Endothelial cell of umbilical vein (primary cell): ENCODE measurements at regions not wholly inside any gene's neighbourhood (a gene's known extent, or its start where the extent isn't known, plus 50 kb on each side); places are given as distances from the start of the nearest gene placed in this dataset.

Experiments
- BruUV-seq: library from RNA; stranded (reverse); fragments of 400-500 nt; replicated peaks from 2 replicates; lab custom pipeline; 2021; lab: Mats Ljungman, UMichigan
- CTCF ChIA-PET: fragments of 300-600, 350-600 bp; sonication (Branson Sonifier 250); formaldehyde crosslinking; loops from one replicate; lab custom pipeline; 2021; ENCODE audit warnings: antibody characterized with exemption, inconsistent platforms; lab: Charles Lee
- POLR2A ChIA-PET: fragments of 300-600, 350-600 bp; sonication (Branson Sonifier 250); formaldehyde crosslinking; loops from one replicate; lab custom pipeline; 2021; ENCODE audit warnings: antibody characterized with exemption, inconsistent platforms; lab: Charles Lee
- DNase-seq: peaks from one replicate; pipeline ENCODE4 v3.0.0-alpha.2; 2011; ENCODE audit warnings: low read depth, low spot score
- FAIRE-seq: peaks from 2 replicates; lab custom pipeline; 2011; peaks lifted over from hg19 to GRCh38; lab: Jason Lieb, UNC
- H2AFZ ChIP-seq: 2 replicates; pipeline ENCODE4 v1.6.0; 2012; ENCODE audit warnings: low read depth, low read length, control low read depth, inconsistent platforms
- H3K27ac ChIP-seq: 2 replicates; pipeline ENCODE4 v1.5.1; 2011; ENCODE audit warnings: low read depth, mild to moderate bottlenecking, control low read depth, low read length, moderate library complexity; ENCODE audit not compliant: insufficient read depth
- H3K27me3 ChIP-seq, 2 experiments: 2 replicates each; pipeline versions ENCODE4 v1.6.0 to v1.6.1; 2011; ENCODE audit warnings: low read length in 2 of 2, mixed read lengths in 1 of 2; ENCODE audit not compliant: control insufficient read depth in 2 of 2, insufficient read depth in 2 of 2
- H3K36me3 ChIP-seq, 2 experiments: 2 replicates in 1 of 2; 3 replicates in 1 of 2; pipeline ENCODE4 v1.5.1; 2011; ENCODE audit warnings: low read length in 2 of 2, mild to moderate bottlenecking in 1 of 2, moderate library complexity in 1 of 2; ENCODE audit not compliant: control insufficient read depth in 2 of 2, insufficient read depth in 2 of 2; ENCODE audit errors: extremely low read depth in 1 of 2
- H3K4me1 ChIP-seq: 3 replicates; pipeline ENCODE4 v1.5.1; 2011; ENCODE audit warnings: mild to moderate bottlenecking, low read length; ENCODE audit not compliant: control insufficient read depth, insufficient read depth; ENCODE audit errors: extremely low read depth
- H3K4me2 ChIP-seq: 2 replicates; pipeline ENCODE4 v1.6.1; 2011; ENCODE audit warnings: low read length, control low read depth, mixed read lengths; ENCODE audit not compliant: insufficient read depth
- H3K4me3 ChIP-seq, 3 experiments: fragments of 200-600 bp in 1 of 3; sonication (generic), shearing (Covaris generic) in 1 of 3; replicated peaks in 1 of 3; 2 replicates each; pipeline ENCODE4 v1.5.1; 2011 to 2016; ENCODE audit warnings: control low read depth in 3 of 3, low read length in 3 of 3, mild to moderate bottlenecking in 2 of 3, inconsistent platforms in 1 of 3, low read depth in 1 of 3, moderate library complexity in 1 of 3; ENCODE audit not compliant: insufficient read depth in 1 of 3
- H3K79me2 ChIP-seq: 2 replicates; pipeline ENCODE4 v1.6.0; 2012; ENCODE audit warnings: low read length, inconsistent platforms; ENCODE audit not compliant: control insufficient read depth, insufficient read depth
- H3K9ac ChIP-seq: replicated peaks from 2 replicates; pipeline ENCODE3; 2011; ENCODE audit warnings: low read length, control low read depth; ENCODE audit not compliant: insufficient read depth; ENCODE audit errors: extremely low read depth
- H3K9me1 ChIP-seq: replicated peaks from 3 replicates; pipeline ENCODE4 v1.6.0; 2011; ENCODE audit warnings: mild to moderate bottlenecking, low read length; ENCODE audit not compliant: control insufficient read depth, insufficient read depth; ENCODE audit errors: extremely low read depth
- H3K9me3 ChIP-seq: replicated peaks from 2 replicates; pipeline ENCODE4 v1.5.1; 2012; ENCODE audit warnings: low read length, inconsistent platforms; ENCODE audit not compliant: control insufficient read depth, insufficient read depth
- H4K20me1 ChIP-seq: replicated peaks from 2 replicates; pipeline ENCODE3; 2011; ENCODE audit warnings: mild to moderate bottlenecking, low read length; ENCODE audit not compliant: control insufficient read depth, insufficient read depth; ENCODE audit errors: extremely low read depth
- EZH2 ChIP-seq: IDR thresholded peaks from 2 replicates; pipeline ENCODE4 v1.6.1; 2012; ENCODE audit warnings: borderline replicate concordance, low read depth, mild to moderate bottlenecking, moderate library complexity, low read length, inconsistent platforms; ENCODE audit not compliant: severe bottlenecking
- FOS ChIP-seq: IDR thresholded peaks from 2 replicates; pipeline ENCODE4 v1.6.1; 2011; ENCODE audit warnings: mild to moderate bottlenecking, low read length, moderate library complexity, borderline replicate concordance; ENCODE audit not compliant: insufficient read depth
- GATA2 ChIP-seq: IDR thresholded peaks from 2 replicates; pipeline ENCODE4 v1.7.0; 2011; ENCODE audit warnings: low read depth, mild to moderate bottlenecking, moderate library complexity, mixed read lengths, low read length; ENCODE audit not compliant: insufficient read length, insufficient read depth
- JUN ChIP-seq: IDR thresholded peaks from 2 replicates; pipeline ENCODE4 v1.6.1; 2011; ENCODE audit warnings: borderline replicate concordance, low read depth; ENCODE audit not compliant: insufficient read length, insufficient read depth
- MYC ChIP-seq: IDR thresholded peaks from one replicate; pipeline ENCODE4 v1.6.1; 2011; ENCODE audit warnings: mild to moderate bottlenecking, low read depth, low read length
- POLR2A ChIP-seq: IDR thresholded peaks from 2 replicates; pipeline ENCODE4 v1.6.1; 2012; ENCODE audit warnings: low read depth, mild to moderate bottlenecking, control low read depth, low read length
- POLR2AphosphoS5 ChIP-seq: IDR thresholded peaks from 2 replicates; pipeline ENCODE4 v1.6.1; 2012; ENCODE audit warnings: low read depth, mild to moderate bottlenecking, control low read depth, low read length, moderate library complexity; ENCODE audit not compliant: insufficient read depth
- dilution Hi-C: fragments of 300-500 bp; cut with MboI; formaldehyde crosslinking; loops from one replicate; pipeline ENCODE4 v1.15.0; 2019; ENCODE audit warnings: low sequenced_read_pairs; ENCODE audit not compliant: extremely low pct_ligation_motif_present
- intact Hi-C: fragments of 100-400 bp; cut with micrococcal nuclease; formaldehyde crosslinking; loops from one replicate; pipeline ENCODE4 v1.10.0; 2022
- TF ChIP-seq, protein P1 (sequence below), 2 donors: IDR thresholded peaks; 1 replicate in 1 of 2; 2 replicates in 1 of 2; pipeline ENCODE4 v1.5.1; 2011; ENCODE audit warnings: low read length in 2 of 2, mild to moderate bottlenecking in 2 of 2, moderate library complexity in 2 of 2, control low read depth in 1 of 2, inconsistent platforms in 1 of 2, low read depth in 1 of 2; ENCODE audit not compliant: insufficient read depth in 1 of 2; ENCODE audit errors: extremely low read depth in 1 of 2
- TF ChIP-seq, protein P2 (sequence below): IDR thresholded peaks from 2 replicates; pipeline ENCODE4 v1.6.1; 2011; ENCODE audit not compliant: insufficient read depth, insufficient read length

DNA sequence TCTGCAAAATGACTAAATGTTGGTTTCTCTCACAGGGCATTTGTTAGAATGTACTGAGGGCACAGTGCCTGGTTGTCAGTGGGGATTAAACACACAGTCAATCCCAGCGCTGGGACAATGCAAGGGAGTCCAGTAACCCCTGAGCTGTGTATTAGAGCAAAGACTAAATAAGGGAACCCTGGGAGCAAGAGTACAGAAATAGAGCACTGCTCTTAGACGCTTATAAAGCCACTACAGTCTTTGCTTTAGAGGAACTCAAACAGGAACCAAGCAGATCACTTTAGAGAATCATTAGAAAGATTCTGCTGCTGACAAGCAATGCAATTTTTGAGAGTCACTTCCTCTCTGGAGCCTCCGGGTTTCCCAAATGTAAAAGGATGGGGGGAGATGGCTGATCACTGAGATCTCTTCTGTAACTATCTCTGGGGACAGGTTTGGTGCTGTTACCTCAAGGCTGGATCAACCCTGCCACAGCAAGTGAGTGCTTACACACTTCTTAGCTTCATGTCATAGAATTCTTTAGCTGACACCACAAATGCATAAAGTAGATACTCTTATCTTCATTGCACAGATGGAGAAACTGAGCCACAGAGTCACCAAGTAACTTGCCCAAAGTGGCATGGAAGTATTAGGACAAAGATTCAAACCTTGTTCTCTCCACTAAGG, 137.8 kb upstream of the CPEB2 start:
- CTCF ChIA-PET, result no interaction called here

More for the DNA sequence above, 137.8 kb upstream of the CPEB2 start:
- no peaks in the 10 kb centered on the region for H3K27me3 ChIP-seq
- FAIRE-seq, result no peak
- H2AFZ ChIP-seq, result no peak overlapping the region
- TF ChIP-seq GATA2, result no peak
- TF ChIP-seq, protein P1, sequence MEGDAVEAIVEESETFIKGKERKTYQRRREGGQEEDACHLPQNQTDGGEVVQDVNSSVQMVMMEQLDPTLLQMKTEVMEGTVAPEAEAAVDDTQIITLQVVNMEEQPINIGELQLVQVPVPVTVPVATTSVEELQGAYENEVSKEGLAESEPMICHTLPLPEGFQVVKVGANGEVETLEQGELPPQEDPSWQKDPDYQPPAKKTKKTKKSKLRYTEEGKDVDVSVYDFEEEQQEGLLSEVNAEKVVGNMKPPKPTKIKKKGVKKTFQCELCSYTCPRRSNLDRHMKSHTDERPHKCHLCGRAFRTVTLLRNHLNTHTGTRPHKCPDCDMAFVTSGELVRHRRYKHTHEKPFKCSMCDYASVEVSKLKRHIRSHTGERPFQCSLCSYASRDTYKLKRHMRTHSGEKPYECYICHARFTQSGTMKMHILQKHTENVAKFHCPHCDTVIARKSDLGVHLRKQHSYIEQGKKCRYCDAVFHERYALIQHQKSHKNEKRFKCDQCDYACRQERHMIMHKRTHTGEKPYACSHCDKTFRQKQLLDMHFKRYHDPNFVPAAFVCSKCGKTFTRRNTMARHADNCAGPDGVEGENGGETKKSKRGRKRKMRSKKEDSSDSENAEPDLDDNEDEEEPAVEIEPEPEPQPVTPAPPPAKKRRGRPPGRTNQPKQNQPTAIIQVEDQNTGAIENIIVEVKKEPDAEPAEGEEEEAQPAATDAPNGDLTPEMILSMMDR (IDR thresholded peaks at IDR 0.05; ENCODE audit: extremely low read depth in 1 of 2, insufficient read depth in 1 of 2, low read depth in 1 of 2, low read length in 2 of 2), result no peak
- TF ChIP-seq MYC, result no peak
- TF ChIP-seq, protein P2, sequence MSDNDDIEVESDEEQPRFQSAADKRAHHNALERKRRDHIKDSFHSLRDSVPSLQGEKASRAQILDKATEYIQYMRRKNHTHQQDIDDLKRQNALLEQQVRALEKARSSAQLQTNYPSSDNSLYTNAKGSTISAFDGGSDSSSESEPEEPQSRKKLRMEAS, result no peak
- no peak for TF ChIP-seq POLR2AphosphoS5
- TF ChIP-seq POLR2A, result no peak
- no peak for TF ChIP-seq JUN
- TF ChIP-seq EZH2, result no peak
- TF ChIP-seq FOS, result no peak
- dilution Hi-C loops, result no loop called here
- H3K79me2 ChIP-seq, result no peaks in the 10 kb centered on the region
- H3K9me3 ChIP-seq, result no peaks in the 10 kb centered on the region
- H3K4me1 ChIP-seq, result no peaks in the 10 kb centered on the region
- no peaks in the 10 kb centered on the region for H4K20me1 ChIP-seq
- intact Hi-C loops, result no loop called here
- no peak overlapping the region for H3K27ac ChIP-seq
- no peak overlapping the region for H3K4me2 ChIP-seq
- BruUV-seq, result no TSS peak
- POLR2A ChIA-PET, result no interaction called here
- no peaks in the 10 kb centered on the region for H3K9me1 ChIP-seq
- no peak for DNase-seq
- H3K36me3 ChIP-seq, result no peaks in the 10 kb centered on the region
- H3K4me3 ChIP-seq, result no peak overlapping the region
- H3K9ac ChIP-seq, result no peak overlapping the region
